Umbilical cord (tissue), 1 donor: ENCODE measurements at regions not wholly inside any gene's neighbourhood (a gene's known extent, or its start where the extent isn't known, plus 50 kb on each side); places are given as distances from the start of the nearest gene placed in this dataset.
A peak's percentile ranks its signal among the peaks of the same experiment; 100 is the strongest.
"Not testable (repeated sequence)": the region's sequence is repeated elsewhere in the genome, so short reads cannot be mapped to it uniquely, and the experiment has no call there.

Source experiments
- DNase-seq: peaks from one replicate; pipeline ENCODE4 v3.0.0-alpha.2; 2015; ENCODE audit warnings: low spot score

- DNase-seq: no peak
These were observed 51.1 kb downstream of the DOP1B start for GRCh38 chr21:36207577-36208320.

GRCh38 chr21:36208326-36209013 lies 51.8 kb downstream of the DOP1B start:
- no peak for DNase-seq

GRCh38 chr21:36209626-36210171 lies 53.1 kb downstream of the DOP1B start:
- peak; percentile 44 for DNase-seq

GRCh38 chr21:36210779-36211659 lies 54.4 kb downstream of the DOP1B start:
- no peak for DNase-seq

GRCh38 chr21:36211660-36212512 lies 55.3 kb downstream of the DOP1B start:
- DNase-seq: no peak

GRCh38 chr21:36212513-36212780 lies 55.8 kb downstream of the DOP1B start:
- no peak for DNase-seq

GRCh38 chr21:36214561-36214960 lies 57.9 kb downstream of the DOP1B start:
- DNase-seq: no peak

- DNase-seq: no peak
These were observed 61.1 kb downstream of the DOP1B start for GRCh38 chr21:36217743-36218142.

- no peak for DNase-seq
These were observed 62.1 kb downstream of the DOP1B start for GRCh38 chr21:36218691-36219090.

- DNase-seq: peak; percentile 65
These were observed 66.8 kb downstream of the DOP1B start for GRCh38 chr21:36223451-36223850.

GRCh38 chr21:36229181-36229580 lies 72.6 kb downstream of the DOP1B start:
- DNase-seq: no peak

GRCh38 chr21:36231444-36231843 lies 74.8 kb downstream of the DOP1B start:
- DNase-seq: not testable (repeated sequence)

GRCh38 chr21:36232641-36233040 lies 76.0 kb downstream of the DOP1B start:
- DNase-seq: no peak

GRCh38 chr21:36235058-36235582 lies 78.5 kb downstream of the DOP1B start:
- DNase-seq: peak; percentile 21

- DNase-seq: no peak
These were observed 79.6 kb downstream of the DOP1B start for GRCh38 chr21:36236052-36236730.

- no peak for DNase-seq
These were observed 80.8 kb downstream of the DOP1B start for GRCh38 chr21:36237441-36237840.

GRCh38 chr21:36239585-36239984 lies 80.4 kb upstream of the MORC3 start:
- no peak for DNase-seq

- DNase-seq: no peak
These were observed 78.3 kb upstream of the MORC3 start for GRCh38 chr21:36241717-36242116.

GRCh38 chr21:36245115-36245514 lies 74.9 kb upstream of the MORC3 start:
- no peak for DNase-seq

- DNase-seq: no peak
These were observed 74.3 kb upstream of the MORC3 start for GRCh38 chr21:36245649-36246048.
